ENCODE measurements at regions not wholly inside any gene's neighbourhood (a gene's known extent, or its start where the extent isn't known, plus 50 kb on each side); places are given as distances from the start of the nearest gene placed in this dataset.

- H3K27ac ChIP-seq (ENCODE audit: low read depth, low read length) = no peak overlapping the region
- no peaks in the 10 kb centered on the region for H3K9me3 ChIP-seq (ENCODE audit: control insufficient read depth, insufficient read depth, low read length)
- no peak overlapping the region for H3K4me3 ChIP-seq (ENCODE audit: low read depth, low read length)
- DNase-seq (ENCODE audit: low read depth, low spot score) = no peak
- ChIA-PET POLR2A (no interaction called here), CTCF (no interaction called here)
- TF ChIP-seq, protein P1, sequence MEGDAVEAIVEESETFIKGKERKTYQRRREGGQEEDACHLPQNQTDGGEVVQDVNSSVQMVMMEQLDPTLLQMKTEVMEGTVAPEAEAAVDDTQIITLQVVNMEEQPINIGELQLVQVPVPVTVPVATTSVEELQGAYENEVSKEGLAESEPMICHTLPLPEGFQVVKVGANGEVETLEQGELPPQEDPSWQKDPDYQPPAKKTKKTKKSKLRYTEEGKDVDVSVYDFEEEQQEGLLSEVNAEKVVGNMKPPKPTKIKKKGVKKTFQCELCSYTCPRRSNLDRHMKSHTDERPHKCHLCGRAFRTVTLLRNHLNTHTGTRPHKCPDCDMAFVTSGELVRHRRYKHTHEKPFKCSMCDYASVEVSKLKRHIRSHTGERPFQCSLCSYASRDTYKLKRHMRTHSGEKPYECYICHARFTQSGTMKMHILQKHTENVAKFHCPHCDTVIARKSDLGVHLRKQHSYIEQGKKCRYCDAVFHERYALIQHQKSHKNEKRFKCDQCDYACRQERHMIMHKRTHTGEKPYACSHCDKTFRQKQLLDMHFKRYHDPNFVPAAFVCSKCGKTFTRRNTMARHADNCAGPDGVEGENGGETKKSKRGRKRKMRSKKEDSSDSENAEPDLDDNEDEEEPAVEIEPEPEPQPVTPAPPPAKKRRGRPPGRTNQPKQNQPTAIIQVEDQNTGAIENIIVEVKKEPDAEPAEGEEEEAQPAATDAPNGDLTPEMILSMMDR (IDR thresholded peaks at IDR 0.05; ENCODE audit: low read depth, low read length) = no peak
- no peaks in the 10 kb centered on the region for H3K27me3 ChIP-seq (ENCODE audit: control insufficient read depth, insufficient read depth, low read length)
Measured at GRCh38 chr5:161058781-161059180, 206.8 kb upstream of the ATP10B start.

DNA sequence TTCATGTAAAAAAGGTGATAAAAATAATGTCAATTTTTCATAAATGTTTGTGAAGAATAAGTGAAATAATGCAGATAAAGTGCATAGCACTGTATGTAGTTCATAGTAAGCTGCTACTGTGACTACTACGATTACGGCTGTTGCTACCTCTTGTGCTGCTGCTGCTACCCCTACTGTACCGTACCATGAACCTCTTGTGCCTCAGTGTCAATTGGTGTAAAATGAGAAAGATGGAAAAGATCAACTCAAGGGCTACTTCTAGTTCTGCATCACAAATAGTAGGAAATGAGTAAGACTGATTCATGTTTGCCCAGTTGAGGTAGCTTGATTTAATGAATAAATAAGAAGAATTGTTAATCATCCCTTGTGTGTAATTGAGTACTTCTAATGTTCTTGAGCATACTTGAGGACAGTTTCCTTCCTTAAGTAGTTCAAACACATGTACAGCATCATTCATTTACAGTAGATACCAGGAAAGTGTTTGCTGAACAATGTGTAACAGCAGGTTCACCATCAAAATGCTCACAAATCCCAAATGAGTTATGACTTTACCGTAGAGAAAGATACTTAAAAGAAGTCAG is 200.0 kb upstream of the ATP10B start:
- CTCF ChIA-PET = no interaction called here
- no peaks in the 10 kb centered on the region for H3K9me3 ChIP-seq (ENCODE audit: control insufficient read depth, insufficient read depth, low read length)
- DNase-seq (ENCODE audit: low read depth, low spot score) = no peak
- no peak overlapping the region for H3K4me3 ChIP-seq (ENCODE audit: low read depth, low read length)
- TF ChIP-seq, protein P1 (IDR thresholded peaks at IDR 0.05; ENCODE audit: low read depth, low read length) = no peak
- H3K27ac ChIP-seq (ENCODE audit: low read depth, low read length) = no peak overlapping the region
- POLR2A ChIA-PET = no interaction called here
- no peaks in the 10 kb centered on the region for H3K27me3 ChIP-seq (ENCODE audit: control insufficient read depth, insufficient read depth, low read length)

DNA sequence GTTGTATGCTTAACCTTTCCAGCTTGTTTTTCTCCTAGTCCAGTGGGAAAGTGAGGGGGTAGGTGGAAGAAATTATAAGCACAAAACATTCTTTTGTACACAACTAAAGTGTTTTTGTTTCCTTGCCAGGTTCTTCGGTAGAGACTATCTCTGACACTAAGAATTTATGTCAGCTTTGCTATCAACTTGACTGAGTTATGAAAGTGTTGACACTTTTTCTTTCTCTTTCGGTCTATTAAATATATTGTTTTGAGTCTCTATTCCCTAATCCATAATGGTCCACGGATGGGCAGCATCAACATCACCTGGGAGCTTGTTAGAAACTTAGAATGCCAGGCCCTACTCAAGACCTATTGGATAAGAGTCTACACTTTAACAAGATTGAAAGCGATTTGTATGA is 195.0 kb upstream of the ATP10B start:
- H3K4me3 ChIP-seq (ENCODE audit: low read depth, low read length) = no peak overlapping the region
- TF ChIP-seq, protein P1 (IDR thresholded peaks at IDR 0.05; ENCODE audit: low read depth, low read length) = no peak
- POLR2A ChIA-PET = no interaction called here
- no peaks in the 10 kb centered on the region for H3K27me3 ChIP-seq (ENCODE audit: control insufficient read depth, insufficient read depth, low read length)
- DNase-seq (ENCODE audit: low read depth, low spot score) = no peak
- no peak overlapping the region for H3K27ac ChIP-seq (ENCODE audit: low read depth, low read length)
- CTCF ChIA-PET = no interaction called here
- no peaks in the 10 kb centered on the region for H3K9me3 ChIP-seq (ENCODE audit: control insufficient read depth, insufficient read depth, low read length)

GRCh38 chr5:161042862-161043261 is 190.9 kb upstream of the ATP10B start:
- no peaks in the 10 kb centered on the region for H3K9me3 ChIP-seq (ENCODE audit: control insufficient read depth, insufficient read depth, low read length)
- DNase-seq (ENCODE audit: low read depth, low spot score) = no peak
- H3K27me3 ChIP-seq (ENCODE audit: control insufficient read depth, insufficient read depth, low read length) = no peaks in the 10 kb centered on the region
- TF ChIP-seq, protein P1 (IDR thresholded peaks at IDR 0.05; ENCODE audit: low read depth, low read length) = no peak
- H3K27ac ChIP-seq (ENCODE audit: low read depth, low read length) = no peak overlapping the region
- CTCF ChIA-PET = no interaction called here
- no peak overlapping the region for H3K4me3 ChIP-seq (ENCODE audit: low read depth, low read length)
- POLR2A ChIA-PET = no interaction called here

GRCh38 chr5:161042443-161042842 is 190.4 kb upstream of the ATP10B start:
- Histone ChIP-seq H3K4me3 (ENCODE audit: low read depth, low read length) (no peak overlapping the region), H3K27me3 (ENCODE audit: control insufficient read depth, insufficient read depth, low read length) (no peaks in the 10 kb centered on the region), H3K9me3 (ENCODE audit: control insufficient read depth, insufficient read depth, low read length) (no peaks in the 10 kb centered on the region), H3K27ac (ENCODE audit: low read depth, low read length) (no peak overlapping the region)
- TF ChIP-seq, protein P1 (IDR thresholded peaks at IDR 0.05; ENCODE audit: low read depth, low read length) = no peak
- no peak for DNase-seq (ENCODE audit: low read depth, low spot score)
- POLR2A ChIA-PET = no interaction called here
- CTCF ChIA-PET = no interaction called here
